ENCODE measurements at regions not wholly inside any gene's neighbourhood (a gene's known extent, or its start where the extent isn't known, plus 50 kb on each side); places are given as distances from the start of the nearest gene placed in this dataset.

GRCh38 chr1:97007840-97008604 lies 286.4 kb downstream of the PTBP2 start:
- peak; percentile 50 for DNase-seq (ENCODE audit: low read depth)
- H3K4me3 ChIP-seq (ENCODE audit: control insufficient read depth, low read depth, low read length) = no peak overlapping the region
- no peak for TF ChIP-seq CTCF (conservative IDR thresholded peaks at IDR 0.05; ENCODE audit: control insufficient read depth, insufficient read depth, low read depth, low read length)

- no peak overlapping the region for H3K4me3 ChIP-seq (ENCODE audit: control insufficient read depth, low read depth, low read length)
- DNase-seq (ENCODE audit: low read depth) = no peak
- TF ChIP-seq CTCF (conservative IDR thresholded peaks at IDR 0.05; ENCODE audit: control insufficient read depth, insufficient read depth, low read depth, low read length) = no peak
These were observed 289.1 kb downstream of the PTBP2 start for GRCh38 chr1:97010566-97011264.

GRCh38 chr1:97013136-97013535 lies 291.6 kb downstream of the PTBP2 start:
- TF ChIP-seq CTCF (conservative IDR thresholded peaks at IDR 0.05; ENCODE audit: control insufficient read depth, insufficient read depth, low read depth, low read length) = no peak
- DNase-seq (ENCODE audit: low read depth) = no peak
- H3K4me3 ChIP-seq (ENCODE audit: control insufficient read depth, low read depth, low read length) = no peak overlapping the region

GRCh38 chr1:97013941-97014340 lies 292.4 kb downstream of the PTBP2 start:
- TF ChIP-seq CTCF (conservative IDR thresholded peaks at IDR 0.05; ENCODE audit: control insufficient read depth, insufficient read depth, low read depth, low read length) = no peak
- DNase-seq (ENCODE audit: low read depth) = peak; percentile 90
- no peak overlapping the region for H3K4me3 ChIP-seq (ENCODE audit: control insufficient read depth, low read depth, low read length)

GRCh38 chr1:97014426-97014825 lies 292.8 kb downstream of the PTBP2 start:
- TF ChIP-seq CTCF (conservative IDR thresholded peaks at IDR 0.05; ENCODE audit: control insufficient read depth, insufficient read depth, low read depth, low read length) = no peak
- DNase-seq (ENCODE audit: low read depth) = no peak

GRCh38 chr1:97017895-97018294 lies 296.3 kb downstream of the PTBP2 start:
- TF ChIP-seq CTCF (conservative IDR thresholded peaks at IDR 0.05; ENCODE audit: control insufficient read depth, insufficient read depth, low read depth, low read length) = no peak
- DNase-seq (ENCODE audit: low read depth) = no peak
- no peak overlapping the region for H3K4me3 ChIP-seq (ENCODE audit: control insufficient read depth, low read depth, low read length)

More at GRCh38 chr1:97014426-97014825, 292.8 kb downstream of the PTBP2 start:
- H3K4me3 ChIP-seq (ENCODE audit: control insufficient read depth, low read depth, low read length) = no peak overlapping the region

All from fibroblast of mammary gland (primary cell).